Fibroblast of skin of left quadriceps (primary cell): ENCODE measurements at regions not wholly inside any gene's neighbourhood (a gene's known extent, or its start where the extent isn't known, plus 50 kb on each side); places are given as distances from the start of the nearest gene placed in this dataset.
"Not testable (repeated sequence)": the region's sequence is repeated elsewhere in the genome, so short reads cannot be mapped to it uniquely, and the experiment has no call there.

Experiments
- DNase-seq, 2 experiments: peaks; one replicate each; pipeline ENCODE4 v3.0.0-alpha.2; 2013; ENCODE audit warnings: low read depth in 2 of 2

GRCh38 chrY:12453318-12453717, 247.7 kb upstream of the USP9Y start:
- DNase-seq: not testable (repeated sequence)

- DNase-seq: no peak
These were observed 241.1 kb upstream of the USP9Y start for GRCh38 chrY:12459965-12460364.

GRCh38 chrY:12464155-12464554, 236.9 kb upstream of the USP9Y start:
- no peak for DNase-seq

- no peak for DNase-seq
These were observed 235.3 kb upstream of the USP9Y start for GRCh38 chrY:12465706-12466105.

GRCh38 chrY:12469081-12469480, 231.9 kb upstream of the USP9Y start:
- no peak for DNase-seq

- DNase-seq: no peak
These were observed 226.6 kb upstream of the USP9Y start for GRCh38 chrY:12474472-12474871.

GRCh38 chrY:12479382-12479781, 221.6 kb upstream of the USP9Y start:
- no peak for DNase-seq

- no peak for DNase-seq
These were observed 217.6 kb upstream of the USP9Y start for GRCh38 chrY:12483394-12483793.

GRCh38 chrY:12490558-12491209, 210.3 kb upstream of the USP9Y start:
- no peak for DNase-seq

- no peak for DNase-seq
These were observed 208.8 kb upstream of the USP9Y start for GRCh38 chrY:12492218-12492617.

GRCh38 chrY:12496007-12496406, 205.0 kb upstream of the USP9Y start:
- no peak for DNase-seq

GRCh38 chrY:12500096-12500495, 200.9 kb upstream of the USP9Y start:
- DNase-seq: no peak

GRCh38 chrY:12504028-12504427, 197.0 kb upstream of the USP9Y start:
- DNase-seq: not testable (repeated sequence)

- no peak for DNase-seq
These were observed 183.7 kb upstream of the USP9Y start for GRCh38 chrY:12517338-12517737.

- no peak for DNase-seq
These were observed 175.8 kb upstream of the USP9Y start for GRCh38 chrY:12525206-12525605.

GRCh38 chrY:12526362-12527063, 174.5 kb upstream of the USP9Y start:
- DNase-seq: no peak

- no peak for DNase-seq
These were observed 163.7 kb upstream of the USP9Y start for GRCh38 chrY:12537226-12537854.

GRCh38 chrY:12546746-12547420, 154.1 kb upstream of the USP9Y start:
- peak in 1 of 2 experiments; percentile 32 for DNase-seq

GRCh38 chrY:12552471-12553283, 148.4 kb upstream of the USP9Y start:
- peak; percentile 79 to 80 for DNase-seq

- no peak for DNase-seq
These were observed 147.1 kb upstream of the USP9Y start for GRCh38 chrY:12553909-12554308.

- DNase-seq: peak; percentile 71 to 72
These were observed 146.0 kb upstream of the USP9Y start for GRCh38 chrY:12555005-12555404.

GRCh38 chrY:12559007-12559406, 142.0 kb upstream of the USP9Y start:
- DNase-seq: no peak
